ENCODE measurements at regions not wholly inside any gene's neighbourhood (a gene's known extent, or its start where the extent isn't known, plus 50 kb on each side); places are given as distances from the start of the nearest gene placed in this dataset.
"Not testable (repeated sequence)": the region's sequence is repeated elsewhere in the genome, so short reads cannot be mapped to it uniquely, and the experiment has no call there.

- not testable (repeated sequence) for TF ChIP-seq CTCF, POLR2A (IDR thresholded peaks at IDR 0.05)
These were observed 134.3 kb downstream of the CCDC71L start for GRCh38 chr7:106526617-106527016.

Data from body of pancreas (tissue), 4 donors.